ENCODE measurements at regions not wholly inside any gene's neighbourhood (a gene's known extent, or its start where the extent isn't known, plus 50 kb on each side); places are given as distances from the start of the nearest gene placed in this dataset.

DNA sequence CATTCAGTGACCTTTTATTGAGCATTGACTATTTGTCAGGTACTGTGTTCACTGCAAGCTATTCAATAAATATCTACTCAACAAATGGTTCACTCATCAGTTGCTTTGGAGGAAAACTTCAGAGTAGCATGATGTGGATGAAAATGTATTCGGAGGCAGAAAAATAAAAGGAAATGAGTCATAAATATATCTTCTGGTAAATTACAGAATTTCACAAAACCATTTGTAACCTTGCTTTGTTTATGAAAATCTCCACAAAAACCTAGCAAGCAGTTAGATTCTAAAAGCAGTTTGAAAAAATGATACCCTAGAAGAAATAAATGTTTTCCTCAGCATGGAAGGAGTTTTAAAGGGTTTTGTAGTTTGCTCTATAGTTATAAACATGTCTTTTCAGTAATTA, 399.6 kb downstream of the LMO7 start:
- no peak for TF ChIP-seq POLR2A (IDR thresholded peaks at IDR 0.05)
- TF ChIP-seq, protein P1, sequence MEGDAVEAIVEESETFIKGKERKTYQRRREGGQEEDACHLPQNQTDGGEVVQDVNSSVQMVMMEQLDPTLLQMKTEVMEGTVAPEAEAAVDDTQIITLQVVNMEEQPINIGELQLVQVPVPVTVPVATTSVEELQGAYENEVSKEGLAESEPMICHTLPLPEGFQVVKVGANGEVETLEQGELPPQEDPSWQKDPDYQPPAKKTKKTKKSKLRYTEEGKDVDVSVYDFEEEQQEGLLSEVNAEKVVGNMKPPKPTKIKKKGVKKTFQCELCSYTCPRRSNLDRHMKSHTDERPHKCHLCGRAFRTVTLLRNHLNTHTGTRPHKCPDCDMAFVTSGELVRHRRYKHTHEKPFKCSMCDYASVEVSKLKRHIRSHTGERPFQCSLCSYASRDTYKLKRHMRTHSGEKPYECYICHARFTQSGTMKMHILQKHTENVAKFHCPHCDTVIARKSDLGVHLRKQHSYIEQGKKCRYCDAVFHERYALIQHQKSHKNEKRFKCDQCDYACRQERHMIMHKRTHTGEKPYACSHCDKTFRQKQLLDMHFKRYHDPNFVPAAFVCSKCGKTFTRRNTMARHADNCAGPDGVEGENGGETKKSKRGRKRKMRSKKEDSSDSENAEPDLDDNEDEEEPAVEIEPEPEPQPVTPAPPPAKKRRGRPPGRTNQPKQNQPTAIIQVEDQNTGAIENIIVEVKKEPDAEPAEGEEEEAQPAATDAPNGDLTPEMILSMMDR (IDR thresholded peaks at IDR 0.05) = no peak

Data from Peyer's patch (tissue), 4 donors.